Thyroid gland (tissue), 4 donors: ENCODE measurements at regions not wholly inside any gene's neighbourhood (a gene's known extent, or its start where the extent isn't known, plus 50 kb on each side); places are given as distances from the start of the nearest gene placed in this dataset.

ENCODE experiments used
- DNase-seq, 2 donors: peaks; one replicate each; pipeline ENCODE4 v3.0.0-alpha.2; 2019
- H3K27ac ChIP-seq, 3 donors: fragments of 200-600 bp; sonication (generic); 1 replicate in 2 of 3; 2 replicates in 1 of 3; pipeline ENCODE4 v1.5.1; 2016 to 2019; ENCODE audit warnings: mild to moderate bottlenecking in 1 of 3, moderate library complexity in 1 of 3
- H3K27me3 ChIP-seq: fragments of 200-600 bp; sonication (generic); one replicate; pipeline ENCODE4 v1.5.1; 2019
- H3K36me3 ChIP-seq, 2 donors: fragments of 200-600 bp; sonication (generic); one replicate each; pipeline ENCODE4 v1.5.1; 2016 to 2019
- H3K4me1 ChIP-seq, 2 donors: fragments of 200-600 bp; sonication (generic); one replicate each; pipeline ENCODE4 v1.5.1; 2017 to 2019
- H3K4me3 ChIP-seq, 3 donors: fragments of 200-600 bp; sonication (generic); replicated peaks in 1 of 3; 1 replicate in 2 of 3; 2 replicates in 1 of 3; pipeline ENCODE4 v1.5.1; 2016; ENCODE audit warnings: mild to moderate bottlenecking in 1 of 3
- H3K9me3 ChIP-seq: fragments of 200-600 bp; sonication (generic); one replicate; pipeline ENCODE4 v1.5.1; 2017
- CTCF ChIP-seq, 6 experiments: fragments of 200-600 bp in 3 of 6; fragments of 450-650 bp in 3 of 6; sonication (generic) in 3 of 6; IDR thresholded peaks; one replicate each; pipeline ENCODE4 v1.5.1; 2016 to 2019; ENCODE audit warnings: antibody characterized with exemption in 6 of 6, mild to moderate bottlenecking in 2 of 6, inconsistent platforms in 1 of 6, moderate library complexity in 1 of 6
- POLR2A ChIP-seq, 2 donors: fragments of 450-650 bp; IDR thresholded peaks; one replicate each; pipeline ENCODE4 v1.6.1; 2017; ENCODE audit warnings: antibody characterized with exemption in 2 of 2, mild to moderate bottlenecking in 2 of 2, moderate library complexity in 1 of 2
- WGBS, 2 donors: methylation state at CpG; one replicate each; pipeline ENCODE4 v1.1.5; 2017; 5-methylcytosine and 5-hydroxymethylcytosine counted together
- intact Hi-C: fragments of 100-400 bp; cut with DNase I; formaldehyde crosslinking; loops from one replicate; pipeline ENCODE4 v1.15.1; 2023

- H3K27ac ChIP-seq = no peak overlapping the region
- H3K27me3 ChIP-seq = no peaks in the 10 kb centered on the region
- no peaks in the 10 kb centered on the region for H3K9me3 ChIP-seq
- no peak overlapping the region for H3K4me3 ChIP-seq
- intact Hi-C loops = loop anchor here (10.0 kb wide), 1 partner anchor 326 kb away; the partner anchor contains the start of gene BTG1
- H3K36me3 ChIP-seq = no peaks in the 10 kb centered on the region
- peaks cover 0 to 7% of the 10 kb centered on the region in 2 donors for H3K4me1 ChIP-seq
- TF ChIP-seq CTCF (IDR thresholded peaks at IDR 0.05) = no peak
- TF ChIP-seq POLR2A (IDR thresholded peaks at IDR 0.05) = no peak
- no peak for DNase-seq
These were observed 326.6 kb downstream of the BTG1 start for GRCh38 chr12:91819132-91819447.

GRCh38 chr12:91818227-91819131 lies 327.2 kb downstream of the BTG1 start:
- Histone ChIP-seq H3K36me3 (no peaks in the 10 kb centered on the region), H3K27me3 (no peaks in the 10 kb centered on the region), H3K9me3 (no peaks in the 10 kb centered on the region), H3K4me3 (no peak overlapping the region), H3K4me1 (peaks cover 0 to 7% of the 10 kb centered on the region in 2 donors), H3K27ac (no peak overlapping the region)
- TF ChIP-seq POLR2A (IDR thresholded peaks at IDR 0.05) = no peak
- TF ChIP-seq CTCF (IDR thresholded peaks at IDR 0.05) = no peak
- 46 to 61% methylated on average over 2 of the region's 2 CpGs for WGBS, 2 donors
- DNase-seq = no peak
- intact Hi-C loops = loop anchor here (10.0 kb wide), 1 partner anchor 326 kb away; the partner anchor contains the start of gene BTG1

- intact Hi-C loops = loop anchor here (10.0 kb wide), 1 partner anchor 327 kb away; the partner anchor contains the start of gene BTG1
These were observed 328.1 kb downstream of the BTG1 start for GRCh38 chr12:91817517-91817916.

GRCh38 chr12:91813701-91814100 lies 331.9 kb downstream of the BTG1 start:
- intact Hi-C loops = loop anchor here (5.0 to 10.0 kb wide), 2 partner anchors 331 to 759 kb away; partner anchors contain the start of gene BTG1
- 93 to 99% methylated on average over 3 of the region's 3 CpGs for WGBS, 2 donors
- H3K9me3 ChIP-seq = no peaks in the 10 kb centered on the region
- no peak overlapping the region for H3K4me3 ChIP-seq
- H3K36me3 ChIP-seq = no peaks in the 10 kb centered on the region
- peaks cover 0 to 6% of the 10 kb centered on the region in 2 donors for H3K4me1 ChIP-seq
- H3K27me3 ChIP-seq = no peaks in the 10 kb centered on the region
- TF ChIP-seq POLR2A (IDR thresholded peaks at IDR 0.05) (no peak), CTCF (IDR thresholded peaks at IDR 0.05) (no peak)
- DNase-seq = no peak
- H3K27ac ChIP-seq = no peak overlapping the region

More at GRCh38 chr12:91817517-91817916, 328.1 kb downstream of the BTG1 start:
- Histone ChIP-seq H3K9me3 (no peaks in the 10 kb centered on the region), H3K27ac (no peak overlapping the region), H3K4me3 (no peak overlapping the region), H3K36me3 (no peaks in the 10 kb centered on the region), H3K27me3 (no peaks in the 10 kb centered on the region), H3K4me1 (peaks cover 0 to 7% of the 10 kb centered on the region in 2 donors)
- no peak for DNase-seq
- no peak for TF ChIP-seq POLR2A (IDR thresholded peaks at IDR 0.05)
- no peak for TF ChIP-seq CTCF (IDR thresholded peaks at IDR 0.05)
- 67 to 80% methylated on average over 2 of the region's 2 CpGs for WGBS, 2 donors
